Endothelial cell (in vitro differentiated cells): ENCODE measurements at regions not wholly inside any gene's neighbourhood (a gene's known extent, or its start where the extent isn't known, plus 50 kb on each side); places are given as distances from the start of the nearest gene placed in this dataset.
"Not testable (repeated sequence)": the region's sequence is repeated elsewhere in the genome, so short reads cannot be mapped to it uniquely, and the experiment has no call there.

ENCODE experiments used
- DNase-seq: peaks from one replicate; pipeline ENCODE4 v3.0.0; 2021; ENCODE audit warnings: low spot score
- H3K27ac Mint-ChIP-seq: one replicate; pipeline ENCODE4 v1.8.0; 2021; ENCODE audit warnings: mixed read lengths, inconsistent platforms; ENCODE audit not compliant: unreplicated experiment
- H3K27me3 Mint-ChIP-seq: one replicate; pipeline ENCODE4 v1.8.0; 2021; ENCODE audit warnings: mild to moderate bottlenecking, moderate library complexity, mixed read lengths, inconsistent platforms; ENCODE audit not compliant: unreplicated experiment
- H3K36me3 Mint-ChIP-seq: one replicate; pipeline ENCODE4 v1.8.0; 2021; ENCODE audit warnings: mild to moderate bottlenecking, low read depth, mixed read lengths, inconsistent platforms; ENCODE audit not compliant: unreplicated experiment
- H3K4me1 Mint-ChIP-seq: one replicate; pipeline ENCODE4 v1.8.0; 2021; ENCODE audit warnings: mild to moderate bottlenecking, mixed read lengths, inconsistent platforms; ENCODE audit not compliant: unreplicated experiment
- H3K4me3 Mint-ChIP-seq: one replicate; pipeline ENCODE4 v1.8.0; 2021; ENCODE audit warnings: mild to moderate bottlenecking, mixed read lengths, inconsistent platforms; ENCODE audit not compliant: unreplicated experiment
- H3K9me3 Mint-ChIP-seq: one replicate; pipeline ENCODE4 v1.8.0; 2021; ENCODE audit warnings: mixed read lengths, inconsistent platforms; ENCODE audit not compliant: unreplicated experiment
- TF ChIP-seq, protein P1 (sequence below): fragments of 200-600 bp; sonication (generic); IDR thresholded peaks from one replicate; pipeline ENCODE4 v1.5.0; 2021; ENCODE audit warnings: antibody characterized with exemption; ENCODE audit not compliant: unreplicated experiment

DNA sequence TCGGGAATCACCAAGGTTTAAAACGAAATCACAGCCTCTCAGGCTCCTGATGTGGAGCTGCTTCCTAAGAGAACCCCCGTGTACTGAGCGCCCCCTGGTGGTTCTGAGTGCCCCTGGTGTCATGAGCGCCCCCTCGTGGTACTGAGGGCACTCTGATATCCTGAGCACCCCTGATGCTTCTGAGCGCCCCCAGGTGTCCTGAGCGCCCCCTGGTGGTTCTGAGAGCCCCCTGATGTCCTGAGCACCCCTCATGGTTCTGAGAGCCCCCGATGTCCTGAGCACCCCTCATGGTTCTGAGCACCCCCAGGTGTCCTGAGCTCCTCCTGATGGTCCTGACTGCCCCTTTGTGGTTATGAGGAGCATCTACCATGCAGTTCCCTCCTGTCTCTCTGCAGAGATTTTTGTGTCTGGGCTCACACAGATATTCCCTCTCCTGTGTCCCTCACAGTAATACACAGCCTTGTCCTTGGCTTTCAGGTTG is 1092.1 kb downstream of the TMEM121 start:
- not testable (repeated sequence) for H3K4me1 Mint-ChIP-seq, DNase-seq, H3K27ac Mint-ChIP-seq, H3K4me3 Mint-ChIP-seq, H3K27me3 Mint-ChIP-seq
- peaks cover 48% of the 10 kb centered on the region for H3K9me3 Mint-ChIP-seq
- H3K36me3 Mint-ChIP-seq = peaks cover 17% of the 10 kb centered on the region
- TF ChIP-seq, protein P1, sequence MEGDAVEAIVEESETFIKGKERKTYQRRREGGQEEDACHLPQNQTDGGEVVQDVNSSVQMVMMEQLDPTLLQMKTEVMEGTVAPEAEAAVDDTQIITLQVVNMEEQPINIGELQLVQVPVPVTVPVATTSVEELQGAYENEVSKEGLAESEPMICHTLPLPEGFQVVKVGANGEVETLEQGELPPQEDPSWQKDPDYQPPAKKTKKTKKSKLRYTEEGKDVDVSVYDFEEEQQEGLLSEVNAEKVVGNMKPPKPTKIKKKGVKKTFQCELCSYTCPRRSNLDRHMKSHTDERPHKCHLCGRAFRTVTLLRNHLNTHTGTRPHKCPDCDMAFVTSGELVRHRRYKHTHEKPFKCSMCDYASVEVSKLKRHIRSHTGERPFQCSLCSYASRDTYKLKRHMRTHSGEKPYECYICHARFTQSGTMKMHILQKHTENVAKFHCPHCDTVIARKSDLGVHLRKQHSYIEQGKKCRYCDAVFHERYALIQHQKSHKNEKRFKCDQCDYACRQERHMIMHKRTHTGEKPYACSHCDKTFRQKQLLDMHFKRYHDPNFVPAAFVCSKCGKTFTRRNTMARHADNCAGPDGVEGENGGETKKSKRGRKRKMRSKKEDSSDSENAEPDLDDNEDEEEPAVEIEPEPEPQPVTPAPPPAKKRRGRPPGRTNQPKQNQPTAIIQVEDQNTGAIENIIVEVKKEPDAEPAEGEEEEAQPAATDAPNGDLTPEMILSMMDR = peak; percentile 19

GRCh38 chr14:106619606-106620005 is 1093.2 kb downstream of the TMEM121 start:
- peaks cover 8% of the 10 kb centered on the region for H3K27me3 Mint-ChIP-seq
- TF ChIP-seq, protein P1 = no peak
- H3K9me3 Mint-ChIP-seq = peaks cover 48% of the 10 kb centered on the region
- peak overlapping the region; percentile 40 for H3K4me3 Mint-ChIP-seq
- DNase-seq = no peak
- no peaks in the 10 kb centered on the region for H3K4me1 Mint-ChIP-seq
- no peak overlapping the region for H3K27ac Mint-ChIP-seq
- H3K36me3 Mint-ChIP-seq = peaks cover 20% of the 10 kb centered on the region

- TF ChIP-seq, protein P1 = no peak
- no peak for DNase-seq
- Mint-ChIP-seq H3K27me3 (peaks cover 7% of the 10 kb centered on the region), H3K9me3 (peaks cover 47% of the 10 kb centered on the region), H3K4me1 (no peaks in the 10 kb centered on the region), H3K4me3 (no peak overlapping the region), H3K36me3 (peaks cover 16% of the 10 kb centered on the region), H3K27ac (no peak overlapping the region)
Measured at GRCh38 chr14:106620368-106620767, 1094.0 kb downstream of the TMEM121 start.

GRCh38 chr14:106622200-106622745 is 1095.9 kb downstream of the TMEM121 start:
- Mint-ChIP-seq H3K4me1 (no peaks in the 10 kb centered on the region), H3K4me3 (no peak overlapping the region), H3K36me3 (peaks cover 14% of the 10 kb centered on the region), H3K27me3 (peaks cover 7% of the 10 kb centered on the region), H3K27ac (no peak overlapping the region), H3K9me3 (peaks cover 45% of the 10 kb centered on the region)
- DNase-seq = no peak
- TF ChIP-seq, protein P1 = no peak

DNA sequence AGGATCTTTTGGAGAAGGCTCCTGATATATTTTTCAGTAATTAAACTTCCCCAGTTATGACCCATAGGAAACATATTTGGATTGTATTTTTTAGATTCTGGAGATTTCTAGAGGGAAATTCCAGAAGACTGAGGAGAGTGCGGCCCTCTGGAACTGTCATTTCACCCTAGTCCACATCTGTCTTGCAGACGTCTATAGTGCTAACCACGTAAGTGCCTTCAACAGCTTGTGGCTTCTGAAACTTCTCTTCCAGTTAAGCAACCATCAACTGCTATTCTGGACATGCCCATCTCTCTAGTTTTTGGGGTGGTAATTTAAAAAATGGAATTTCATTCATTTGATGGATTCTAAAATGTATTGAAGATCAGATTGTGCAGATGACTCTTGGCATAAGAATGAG is 1098.8 kb downstream of the TMEM121 start:
- Mint-ChIP-seq H3K36me3 (peaks cover 13% of the 10 kb centered on the region), H3K27me3 (peaks cover 7% of the 10 kb centered on the region), H3K4me3 (no peak overlapping the region), H3K27ac (no peak overlapping the region), H3K9me3 (peaks cover 45% of the 10 kb centered on the region), H3K4me1 (no peaks in the 10 kb centered on the region)
- TF ChIP-seq, protein P1 = no peak
- DNase-seq = no peak

DNA sequence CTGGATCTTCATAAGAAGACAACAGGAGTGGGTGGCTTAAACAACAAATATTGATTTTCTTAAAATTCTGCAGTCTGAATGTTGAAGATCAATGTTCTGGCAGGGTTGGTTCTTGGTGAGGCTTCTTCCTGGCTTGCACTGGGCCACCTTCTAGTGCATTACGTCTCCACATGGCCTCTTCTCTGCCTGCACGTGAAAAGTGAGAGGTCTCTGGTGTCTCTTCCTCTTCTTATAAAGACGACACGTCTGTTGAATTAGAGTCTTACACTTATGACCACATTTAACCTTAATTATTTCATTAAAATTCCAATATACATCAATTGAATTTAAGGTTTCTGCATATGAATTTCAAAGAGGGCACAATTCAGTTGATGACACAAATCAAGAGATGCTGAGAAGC is 1100.1 kb downstream of the TMEM121 start:
- H3K4me3 Mint-ChIP-seq, DNase-seq, H3K27me3 Mint-ChIP-seq, H3K27ac Mint-ChIP-seq, H3K4me1 Mint-ChIP-seq: not testable (repeated sequence)
- Mint-ChIP-seq H3K9me3 (peaks cover 47% of the 10 kb centered on the region), H3K36me3 (peaks cover 13% of the 10 kb centered on the region)

DNA sequence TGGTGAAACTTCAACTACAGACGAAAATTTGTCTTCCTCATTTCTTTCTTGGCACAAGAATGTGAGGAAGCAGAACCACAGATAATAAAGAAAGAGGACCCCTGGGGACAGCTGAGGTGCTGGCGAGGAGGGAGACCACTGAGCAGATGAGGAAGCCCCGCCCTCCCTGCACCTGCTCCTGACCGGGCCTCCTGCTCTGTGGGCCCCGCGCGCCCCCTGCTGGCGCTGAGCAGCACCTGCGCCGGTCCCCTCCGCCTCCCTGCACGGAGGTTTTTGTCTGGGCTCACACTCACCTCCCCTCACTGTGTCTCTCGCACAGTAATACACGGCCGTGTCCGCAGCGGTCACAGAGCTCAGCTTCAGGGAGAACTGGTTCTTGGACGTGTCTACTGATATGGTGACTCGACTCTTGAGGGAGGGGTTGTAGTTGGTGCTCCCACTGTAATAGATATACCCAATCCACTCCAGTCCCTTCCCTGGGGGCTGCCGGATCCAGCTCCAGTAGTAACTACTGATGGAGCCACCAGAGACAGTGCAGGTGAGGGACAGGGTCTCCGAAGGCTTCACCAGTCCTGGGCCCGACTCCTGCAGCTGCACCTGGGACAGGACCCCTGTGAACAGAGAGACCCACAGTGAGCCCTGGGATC is 1100.7 kb downstream of the TMEM121 start:
- DNase-seq, H3K4me3 Mint-ChIP-seq, H3K4me1 Mint-ChIP-seq, H3K27ac Mint-ChIP-seq, H3K27me3 Mint-ChIP-seq: not testable (repeated sequence)
- H3K9me3 Mint-ChIP-seq = peaks cover 47% of the 10 kb centered on the region
- peaks cover 13% of the 10 kb centered on the region for H3K36me3 Mint-ChIP-seq
